DMS153 (cell line): ENCODE measurements at regions not wholly inside any gene's neighbourhood (a gene's known extent, or its start where the extent isn't known, plus 50 kb on each side); places are given as distances from the start of the nearest gene placed in this dataset.
"Not testable (repeated sequence)": the region's sequence is repeated elsewhere in the genome, so short reads cannot be mapped to it uniquely, and the experiment has no call there.

Experiments used
- DNase-seq: peaks from one replicate; lab custom pipeline; 2025; lab: John Stamatoyannopoulos, UW

DNA sequence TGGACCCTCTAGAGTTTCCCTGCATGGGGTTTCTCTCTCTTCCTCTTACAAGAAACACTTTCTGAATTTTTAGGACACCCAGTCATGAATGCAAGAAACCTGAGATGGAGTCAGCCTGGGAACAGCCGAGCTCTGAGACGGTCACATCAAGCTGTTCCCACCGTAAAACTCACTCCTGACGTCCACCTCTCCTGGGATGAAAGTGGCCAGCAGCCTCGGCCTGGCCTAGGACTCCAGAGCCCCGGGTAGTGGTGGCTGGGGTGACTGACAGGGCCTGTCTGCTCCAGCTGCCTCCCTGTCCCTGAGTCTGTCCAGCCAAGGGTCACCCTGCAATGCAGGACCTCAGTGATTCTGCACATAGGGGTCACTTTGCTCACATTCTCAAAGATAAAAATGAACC, 217.8 kb downstream of the SHOX start:
- DNase-seq = no peak

DNA sequence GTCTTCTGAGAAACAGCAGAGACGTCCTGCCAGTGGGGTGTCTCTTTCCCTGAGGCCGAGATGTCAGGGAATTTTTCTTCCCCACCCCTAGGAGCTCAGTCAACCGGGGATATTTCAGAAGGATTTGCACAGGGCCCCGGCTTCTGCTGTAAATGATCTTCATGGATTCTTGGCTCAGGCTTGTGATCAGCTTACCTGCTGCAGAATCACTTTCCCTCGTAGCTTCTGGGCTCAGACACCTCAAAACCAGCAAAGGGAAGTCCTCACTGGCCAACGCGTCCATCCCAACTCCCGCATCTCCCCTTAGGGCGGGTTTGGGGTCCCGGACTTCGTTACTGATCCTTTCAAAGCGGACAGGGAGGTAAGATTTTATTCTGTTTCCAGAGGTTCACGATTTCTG, 212.7 kb downstream of the SHOX start:
- no peak for DNase-seq

GRCh38 chrX:840556-840955, 210.0 kb downstream of the SHOX start:
- DNase-seq = no peak

GRCh38 chrX:838666-839065, 208.1 kb downstream of the SHOX start:
- DNase-seq = not testable (repeated sequence)

- not testable (repeated sequence) for DNase-seq
Observed at GRCh38 chrX:835857-836256, 205.3 kb downstream of the SHOX start.

DNA sequence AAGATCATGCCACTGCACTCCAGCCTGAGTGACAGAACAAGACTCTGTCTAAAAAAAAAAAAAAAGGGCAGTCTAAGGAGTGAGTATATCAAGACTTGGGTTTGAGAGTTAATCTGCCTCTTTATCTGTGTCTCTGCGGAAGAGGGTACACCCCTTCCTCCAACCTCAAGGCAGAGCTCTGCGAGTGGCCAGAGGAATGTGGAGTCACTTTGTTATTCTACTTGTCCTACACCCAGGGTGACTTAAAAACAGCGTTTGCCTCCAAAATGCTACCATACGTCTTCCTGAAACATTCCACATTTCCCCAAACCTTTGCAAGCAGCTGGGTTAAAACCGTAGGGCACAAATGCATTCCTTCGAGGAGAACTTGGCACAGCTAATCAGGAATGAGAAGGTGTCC, 199.9 kb downstream of the SHOX start:
- no peak for DNase-seq

DNA sequence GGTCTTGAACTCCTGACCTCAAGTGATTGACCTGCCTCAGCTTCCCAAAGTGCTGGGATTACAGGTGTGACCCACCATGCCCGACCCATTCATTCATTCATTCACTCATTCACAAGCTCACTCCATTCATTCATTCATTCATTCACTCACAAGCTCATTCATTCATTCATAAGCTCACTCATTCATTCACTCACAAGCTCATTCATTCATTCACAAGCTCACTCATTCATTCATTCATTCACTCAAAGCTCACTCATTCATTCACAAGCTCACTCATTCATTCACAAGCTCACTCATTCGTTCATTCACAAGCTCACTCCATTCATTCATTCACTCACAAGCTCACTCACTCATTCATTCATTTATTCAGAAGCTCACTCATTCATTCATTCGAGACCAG, 198.6 kb downstream of the SHOX start:
- no peak for DNase-seq

- DNase-seq = no peak
Observed at GRCh38 chrX:828411-828959, 197.9 kb downstream of the SHOX start.

DNA sequence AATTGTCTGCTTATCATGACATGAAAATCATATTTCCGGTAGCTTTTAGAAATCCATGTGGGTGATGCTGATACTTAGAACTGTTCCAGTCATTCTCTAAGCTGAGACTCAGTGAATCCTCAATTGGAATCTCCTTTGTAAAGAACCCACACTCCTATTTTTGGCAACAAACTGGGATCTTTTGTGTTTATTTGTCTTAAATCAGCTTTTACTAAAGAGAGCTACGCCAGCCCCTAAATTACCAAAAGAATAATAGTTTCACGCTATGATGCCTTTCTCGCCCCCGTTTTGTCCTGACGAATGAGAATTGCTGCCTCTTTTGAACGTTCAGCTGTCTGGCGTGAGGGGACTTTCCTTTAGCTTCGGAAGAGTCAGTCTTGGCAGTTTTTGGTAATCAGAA, 195.9 kb downstream of the SHOX start:
- DNase-seq = no peak

GRCh38 chrX:825991-826390, 195.4 kb downstream of the SHOX start:
- no peak for DNase-seq

GRCh38 chrX:823073-823472, 192.5 kb downstream of the SHOX start:
- not testable (repeated sequence) for DNase-seq

DNA sequence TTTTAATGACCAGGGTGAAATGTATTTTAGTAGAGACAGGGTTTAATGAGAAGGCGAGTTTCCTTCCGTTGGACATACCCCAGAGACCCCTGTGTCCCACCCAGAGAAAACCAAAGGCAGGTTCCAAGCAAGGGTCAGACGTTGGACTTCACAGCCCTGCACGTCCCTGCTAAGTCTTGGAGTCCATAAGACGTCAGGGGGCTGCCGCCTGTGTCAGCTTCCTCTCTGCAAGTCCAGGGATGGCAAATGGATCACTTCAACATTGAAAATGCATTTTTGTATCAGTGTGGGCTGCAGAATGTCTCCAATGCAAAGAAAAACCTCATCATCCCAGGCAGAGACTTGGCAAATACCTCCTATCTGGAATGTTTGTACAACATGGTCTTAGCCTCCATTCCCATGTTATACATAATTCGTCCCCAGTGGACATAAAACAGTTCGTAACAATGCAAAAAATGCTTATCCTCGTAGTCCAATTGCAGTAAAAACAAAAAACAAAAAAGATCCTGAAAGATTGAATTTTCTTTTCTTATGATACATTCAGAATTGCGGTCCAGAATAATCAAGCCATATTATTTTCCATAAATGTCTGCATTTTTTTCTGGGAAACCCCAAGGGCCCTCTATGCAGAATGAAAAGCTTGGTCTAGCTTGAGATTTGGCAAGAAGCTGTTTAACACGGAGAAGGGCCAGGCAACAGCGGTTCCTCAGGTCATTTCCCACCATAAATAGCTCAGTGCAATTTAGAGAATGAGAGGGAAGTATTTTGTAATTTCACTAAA, 190.9 kb downstream of the SHOX start:
- no peak for DNase-seq

- DNase-seq = no peak
Observed at GRCh38 chrX:819684-820083, 189.1 kb downstream of the SHOX start.

DNA sequence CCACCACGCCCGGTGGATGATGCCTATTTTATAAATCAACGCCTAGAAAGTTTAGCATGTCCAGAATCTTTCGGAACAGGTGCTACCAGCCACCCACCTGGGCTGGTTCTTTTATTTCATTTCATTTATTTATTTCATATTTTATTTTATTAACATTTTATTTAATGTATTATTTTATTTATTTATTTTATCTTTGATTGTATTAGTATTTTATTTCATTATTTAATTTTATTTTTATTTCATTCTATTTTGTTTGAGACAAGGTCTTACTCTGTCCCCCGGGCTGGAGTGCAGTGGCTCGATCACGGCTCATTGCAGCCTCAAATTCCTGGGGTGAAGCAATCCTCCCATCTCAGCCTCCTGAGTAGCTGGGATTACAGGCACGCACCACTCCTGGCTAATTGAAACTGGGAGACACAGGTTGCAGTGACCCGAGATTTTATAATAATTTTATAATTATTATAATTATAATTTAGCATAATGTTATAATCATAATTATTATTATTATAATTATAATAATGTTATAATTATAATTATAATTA, 187.2 kb downstream of the SHOX start:
- no peak for DNase-seq

DNA sequence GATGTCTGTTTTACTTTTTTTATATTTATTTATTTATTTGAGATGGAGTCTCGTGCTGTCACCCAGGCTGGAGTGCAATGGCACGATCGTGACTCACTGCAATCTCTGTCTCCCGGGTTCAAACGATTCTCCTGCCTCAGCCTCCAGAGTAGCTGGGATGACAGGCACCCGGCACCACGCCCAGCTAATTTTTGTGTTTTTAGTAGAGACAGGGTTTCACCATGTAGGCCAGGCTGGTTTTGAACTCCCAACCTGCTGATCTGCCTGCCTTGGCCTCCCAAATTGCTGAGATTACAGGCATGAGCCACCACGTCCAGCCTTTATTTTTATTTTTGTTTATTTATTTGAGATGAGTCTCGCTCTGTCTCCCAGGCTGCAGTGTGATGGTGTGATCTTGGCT, 186.6 kb downstream of the SHOX start:
- not testable (repeated sequence) for DNase-seq

- no peak for DNase-seq
Observed at GRCh38 chrX:816411-816810, 185.8 kb downstream of the SHOX start.

DNA sequence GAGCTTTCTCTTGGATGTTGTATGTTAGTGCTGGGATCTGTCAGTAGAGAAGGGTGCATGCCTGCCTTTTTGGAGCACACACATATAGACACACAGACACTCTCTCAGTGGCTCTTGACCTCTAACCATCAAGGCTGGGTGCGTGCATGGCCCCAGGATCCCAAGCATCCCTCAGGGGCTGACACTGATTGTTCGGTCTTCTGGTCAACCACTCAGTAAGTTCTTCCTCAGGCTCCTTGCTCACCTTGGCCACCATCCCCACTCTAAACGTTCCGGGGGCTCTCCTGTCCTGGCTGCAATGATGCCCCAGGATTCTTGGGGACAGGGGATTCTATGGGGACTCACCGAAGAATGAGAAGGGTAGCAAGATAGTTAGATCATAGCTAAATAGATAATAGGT, 179.6 kb downstream of the SHOX start:
- no peak for DNase-seq

DNA sequence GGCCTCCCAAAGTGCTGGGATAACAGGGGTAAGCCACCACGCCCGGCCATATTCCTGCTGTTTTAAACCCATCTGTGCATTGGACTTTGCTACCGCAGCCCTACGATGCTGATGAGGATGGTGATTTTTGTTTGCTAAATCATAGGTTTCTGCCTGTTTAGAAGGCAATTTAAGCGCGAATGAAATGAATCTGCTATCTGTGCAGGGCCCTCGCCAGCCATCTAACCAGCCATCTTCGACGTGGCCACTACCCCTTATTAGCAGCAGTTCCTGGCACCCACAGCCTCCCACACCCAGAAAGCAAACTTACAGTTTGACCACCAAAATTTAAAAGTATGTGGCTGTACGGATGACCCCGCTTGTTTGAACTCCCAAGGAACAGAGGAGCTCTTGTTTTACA, 178.5 kb downstream of the SHOX start:
- no peak for DNase-seq

GRCh38 chrX:806586-806985, 176.0 kb downstream of the SHOX start:
- DNase-seq = no peak

- DNase-seq = no peak
Observed at GRCh38 chrX:805988-806387, 175.4 kb downstream of the SHOX start.

GRCh38 chrX:805103-805670, 174.6 kb downstream of the SHOX start:
- DNase-seq = no peak

GRCh38 chrX:802846-803245, 172.3 kb downstream of the SHOX start:
- DNase-seq = no peak

- no peak for DNase-seq
Observed at GRCh38 chrX:799808-800207, 169.2 kb downstream of the SHOX start.
